GM18951 (cell line): ENCODE measurements at regions not wholly inside any gene's neighbourhood (a gene's known extent, or its start where the extent isn't known, plus 50 kb on each side); places are given as distances from the start of the nearest gene placed in this dataset.

Source experiments
- POLR2A ChIP-seq: IDR thresholded peaks from 4 replicates; pipeline ENCODE4 v1.6.1; 2011; ENCODE audit warnings: mild to moderate bottlenecking; ENCODE audit not compliant: insufficient read length, insufficient read depth; ENCODE audit errors: extremely low read depth
- in situ Hi-C: fragments of 300-500 bp; cut with MboI; formaldehyde crosslinking; loops from one replicate; pipeline ENCODE4 v1.12.0; 2022; ENCODE audit warnings: low sequenced_read_pairs, mixed read lengths, inconsistent platforms; ENCODE audit not compliant: unreplicated experiment

DNA sequence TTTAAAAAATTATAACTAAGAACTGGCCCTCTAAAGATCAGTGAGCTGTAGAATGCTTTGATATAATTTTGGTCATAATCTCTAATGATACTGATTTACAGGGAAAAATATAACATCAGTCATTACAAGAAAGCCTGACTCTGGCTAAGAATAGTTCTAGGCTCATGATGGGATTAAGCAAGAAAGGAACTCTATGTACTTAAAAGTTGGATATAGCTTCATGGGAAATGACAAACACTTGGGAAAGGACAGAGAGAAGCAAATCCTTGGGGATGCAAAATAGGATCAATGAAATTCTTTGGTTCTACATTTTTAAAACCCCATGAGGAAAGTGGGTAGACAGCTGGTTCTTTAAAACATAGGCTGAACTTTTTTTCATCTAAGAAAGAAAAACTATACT lies 472.7 kb upstream of the NR2F2 start:
- in situ Hi-C loops = no loop called here
- no peak for TF ChIP-seq POLR2A

DNA sequence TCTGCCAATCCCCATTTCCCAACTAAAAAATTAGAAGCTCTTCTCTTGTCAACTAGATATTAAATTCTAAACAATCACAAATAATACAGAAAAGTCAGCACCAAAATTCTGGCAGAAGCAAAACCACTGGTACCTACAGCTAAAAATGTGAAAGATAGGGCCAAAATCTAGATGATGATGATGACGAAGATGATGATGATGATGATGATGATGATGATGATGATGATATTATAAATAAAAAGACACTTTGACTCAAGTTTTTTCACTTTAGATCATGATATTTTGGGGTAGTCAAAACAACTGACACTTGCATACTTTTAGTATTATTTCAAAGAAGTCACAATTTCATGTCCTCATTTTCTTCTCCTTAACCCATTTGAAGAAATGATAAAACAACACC lies 470.1 kb upstream of the NR2F2 start:
- in situ Hi-C loops = no loop called here

DNA sequence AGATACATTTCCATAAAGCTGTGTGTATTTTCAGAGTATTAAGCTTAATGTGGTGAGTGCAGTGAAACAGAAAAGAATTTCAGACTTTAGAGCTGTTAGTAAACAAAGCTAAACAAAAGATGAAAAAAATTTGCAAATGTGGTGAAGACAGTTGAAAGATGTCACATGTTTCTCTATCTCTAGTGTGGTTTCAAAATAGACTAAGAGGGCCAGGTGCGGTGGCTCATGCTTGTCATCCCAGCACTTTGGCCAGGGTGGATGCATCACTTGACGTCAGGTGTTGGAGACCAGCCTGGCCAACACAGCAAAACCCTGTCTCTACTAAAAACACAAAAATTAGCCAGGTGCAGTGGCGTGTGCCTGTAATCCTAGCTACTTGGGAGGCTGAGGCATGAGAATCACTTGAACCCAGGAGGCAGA lies 466.0 kb upstream of the NR2F2 start:
- in situ Hi-C loops = no loop called here
- TF ChIP-seq POLR2A = no peak

More for the DNA sequence above, 470.1 kb upstream of the NR2F2 start:
- no peak for TF ChIP-seq POLR2A

DNA sequence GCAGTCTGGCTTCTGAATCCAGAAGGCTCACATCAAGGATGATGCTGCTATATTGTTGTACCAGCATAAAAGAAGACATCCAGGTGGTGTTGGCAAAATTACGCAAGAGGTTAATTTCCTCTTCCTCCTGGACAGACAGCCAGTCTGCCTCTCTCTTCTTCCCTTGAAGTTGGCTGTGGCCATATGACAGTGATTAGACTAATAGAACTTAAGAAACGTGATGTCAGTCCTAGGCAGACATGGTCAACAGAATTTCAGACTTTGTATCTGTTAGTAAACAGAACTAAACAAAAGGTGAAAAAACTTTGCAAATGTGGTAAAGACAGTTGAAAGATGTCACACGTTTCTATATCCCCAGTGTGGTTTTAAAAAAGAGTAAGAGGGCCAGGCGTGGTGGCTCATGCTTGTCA lies 465.2 kb upstream of the NR2F2 start:
- in situ Hi-C loops = no loop called here
- no peak for TF ChIP-seq POLR2A

DNA sequence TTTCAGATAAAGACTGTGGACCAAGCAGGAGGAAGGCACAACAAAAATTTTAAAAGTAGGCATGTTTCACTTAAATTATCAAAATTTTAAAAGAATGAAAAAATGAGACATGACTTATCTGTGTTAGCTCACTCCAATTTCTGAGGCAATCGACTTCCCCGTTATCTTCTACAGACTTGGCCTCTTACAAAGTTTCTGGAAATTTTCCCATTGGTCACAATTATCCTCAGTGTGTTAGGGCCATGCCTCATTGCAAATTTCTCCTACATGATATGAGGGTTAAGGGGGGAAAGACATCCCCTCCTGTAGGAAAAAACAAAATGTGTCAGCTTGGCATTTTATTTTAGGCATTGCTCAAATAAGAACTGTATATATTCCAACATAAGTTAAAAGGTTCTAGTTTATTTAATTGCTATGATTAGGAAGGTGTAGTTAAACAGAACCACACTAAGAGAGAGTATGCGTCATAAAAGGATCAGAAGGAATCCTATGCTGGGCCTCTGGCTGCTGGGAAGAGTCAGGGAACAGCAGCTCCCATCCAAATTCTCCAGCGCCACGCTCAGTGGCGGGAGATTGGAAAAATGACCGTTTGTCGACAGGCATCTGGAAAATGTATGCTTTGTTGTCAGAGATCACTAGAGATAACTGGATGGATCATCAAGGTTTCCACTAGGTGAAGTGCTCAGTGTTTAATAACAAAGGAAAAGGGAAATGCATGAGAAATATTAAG lies 463.6 kb upstream of the NR2F2 start:
- in situ Hi-C loops = no loop called here
- no peak for TF ChIP-seq POLR2A

DNA sequence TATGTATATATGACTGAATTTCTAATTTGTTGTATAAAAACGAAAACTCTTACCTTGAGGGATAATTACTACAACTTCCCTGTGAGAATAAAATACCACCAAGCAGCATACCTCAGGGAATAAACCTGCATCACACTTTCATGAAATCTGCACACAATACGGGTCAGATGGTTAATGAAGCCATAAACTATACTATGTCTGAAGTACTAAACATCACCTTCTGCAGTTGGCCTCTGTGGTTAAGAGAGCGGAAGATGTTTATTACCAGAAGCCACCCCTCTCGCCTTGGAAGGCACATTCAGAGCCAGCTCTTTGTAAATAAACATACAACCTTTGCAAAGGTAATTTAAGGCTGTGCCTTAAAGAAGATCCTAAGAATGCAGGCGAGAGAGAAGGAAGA lies 462.1 kb upstream of the NR2F2 start:
- no peak for TF ChIP-seq POLR2A
- in situ Hi-C loops = no loop called here

DNA sequence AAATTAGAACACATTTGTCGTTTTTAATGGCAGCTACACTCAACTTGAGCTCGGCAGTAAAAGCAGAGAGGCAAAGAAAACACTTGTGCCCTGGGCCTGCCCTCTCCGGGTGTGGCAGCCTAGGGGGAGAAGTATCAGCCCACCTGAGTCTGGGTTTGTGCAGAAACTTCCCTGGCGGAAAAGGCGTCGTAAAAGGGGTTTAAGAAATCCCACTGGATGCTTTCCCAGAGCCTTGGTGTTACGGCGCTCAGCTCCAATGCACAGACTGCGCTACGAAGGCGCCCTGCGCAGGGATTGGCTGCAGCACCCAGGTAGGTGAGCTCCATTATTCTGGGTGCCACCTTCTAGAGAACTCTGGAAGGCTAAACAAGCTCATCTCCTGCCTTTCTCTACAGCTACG lies 461.5 kb upstream of the NR2F2 start:
- in situ Hi-C loops = no loop called here
- no peak for TF ChIP-seq POLR2A

DNA sequence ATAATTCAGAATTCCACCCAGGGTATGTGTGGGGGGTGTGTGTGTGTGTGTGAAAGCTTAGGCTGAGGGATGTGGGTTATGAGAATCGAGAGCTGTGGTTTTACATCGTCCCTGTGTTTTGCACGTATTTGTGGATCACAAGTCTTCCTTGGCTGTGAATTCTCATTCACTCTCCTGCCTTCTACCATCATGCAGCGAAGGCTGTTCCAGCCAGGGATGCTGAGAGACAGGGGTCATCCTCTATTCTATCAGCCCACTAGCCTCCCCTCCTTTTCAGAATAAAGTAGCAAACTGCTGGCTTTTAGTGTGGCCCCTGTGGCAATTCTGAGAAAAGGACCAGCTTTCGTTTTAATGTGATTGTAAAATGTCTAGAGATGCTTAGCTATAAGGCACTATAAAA lies 460.6 kb upstream of the NR2F2 start:
- TF ChIP-seq POLR2A = no peak
- in situ Hi-C loops = no loop called here

DNA sequence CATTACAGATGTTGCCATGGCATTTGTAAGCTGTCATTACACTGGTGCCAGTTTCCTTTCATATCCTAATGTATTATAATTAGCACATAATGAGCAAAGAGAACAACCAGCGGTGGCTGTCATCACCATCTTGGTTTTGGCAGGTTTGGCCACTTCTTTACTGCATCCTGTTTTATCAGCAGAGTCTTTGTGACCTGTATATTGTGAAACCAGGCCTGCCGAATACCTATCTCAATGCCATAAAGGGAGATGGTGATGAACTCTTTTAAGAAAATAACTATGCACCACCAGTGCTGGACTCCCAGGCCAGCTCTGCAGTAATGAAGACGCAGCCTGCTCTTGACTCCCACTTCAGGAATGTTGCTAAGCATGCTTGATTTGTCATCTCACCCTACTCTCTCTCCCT lies 458.1 kb upstream of the NR2F2 start:
- TF ChIP-seq POLR2A = no peak
- in situ Hi-C loops = no loop called here

DNA sequence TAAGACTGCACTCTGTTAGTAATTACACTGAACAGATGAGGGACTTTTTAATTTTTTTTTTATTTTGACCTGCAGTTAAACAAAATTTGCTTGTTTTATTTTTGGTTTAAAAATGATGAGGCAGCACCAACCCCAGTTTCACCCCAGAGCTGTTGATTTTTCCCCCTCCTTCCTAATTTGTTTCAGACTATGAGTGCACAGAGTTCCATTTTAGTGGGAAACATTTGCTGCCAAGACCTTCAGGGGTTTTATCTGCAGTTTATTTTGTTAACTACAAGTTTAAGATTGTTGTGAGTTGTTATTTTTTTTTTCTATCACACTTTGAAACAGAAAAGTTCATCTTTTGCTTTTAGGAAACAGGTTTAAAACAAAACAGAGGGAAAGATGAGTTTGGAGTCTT lies 455.9 kb upstream of the NR2F2 start:
- no peak for TF ChIP-seq POLR2A
- in situ Hi-C loops = no loop called here

DNA sequence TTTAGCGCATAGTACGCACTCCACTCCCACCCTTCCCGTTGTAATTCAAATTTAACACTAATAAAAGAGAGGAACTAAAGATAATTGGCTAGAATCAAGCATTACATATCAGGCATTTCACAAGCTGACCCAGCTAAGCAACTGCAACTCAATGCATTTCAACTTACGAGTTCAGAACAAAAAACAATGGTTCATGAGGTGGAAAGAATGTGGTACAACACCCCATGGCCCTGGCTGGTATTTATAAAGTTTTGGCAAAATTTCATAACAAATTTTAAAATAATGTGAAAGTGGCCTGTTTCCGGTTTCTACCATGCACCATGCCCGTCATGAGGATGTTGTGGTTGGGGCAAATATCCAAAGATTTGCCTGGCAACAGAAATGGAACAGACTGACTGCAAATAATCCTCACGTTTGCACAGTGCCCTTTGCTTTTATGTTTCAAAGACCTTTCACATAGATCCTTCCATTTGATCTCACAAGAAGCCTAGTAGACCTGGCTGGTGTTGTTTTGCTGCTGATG lies 455.3 kb upstream of the NR2F2 start:
- TF ChIP-seq POLR2A = no peak
- in situ Hi-C loops = no loop called here

DNA sequence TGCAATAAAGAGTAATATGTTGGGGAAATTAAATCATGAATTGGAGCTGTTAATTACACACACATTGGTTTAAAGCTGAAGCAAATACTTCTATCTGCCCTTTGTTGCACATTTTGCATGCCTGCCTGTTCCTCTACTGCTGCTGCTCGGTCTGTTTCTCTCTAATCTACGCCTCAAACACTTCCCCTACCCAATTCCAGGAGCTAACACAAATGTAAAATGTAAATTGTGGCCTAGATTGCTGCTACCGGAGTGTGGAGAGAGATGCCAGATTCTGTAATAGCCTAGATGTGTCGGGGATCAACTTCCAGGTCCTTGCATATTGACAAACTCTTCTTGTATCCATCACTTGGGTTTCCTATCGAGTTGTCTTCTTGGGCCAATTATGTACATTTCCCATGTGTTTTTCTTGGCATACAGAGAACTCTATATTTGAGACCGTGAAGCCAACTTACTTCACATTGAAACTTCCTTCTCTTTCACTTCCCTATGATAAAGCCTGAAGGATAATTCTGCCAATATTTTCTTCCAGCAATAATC lies 450.4 kb upstream of the NR2F2 start:
- in situ Hi-C loops = no loop called here

DNA sequence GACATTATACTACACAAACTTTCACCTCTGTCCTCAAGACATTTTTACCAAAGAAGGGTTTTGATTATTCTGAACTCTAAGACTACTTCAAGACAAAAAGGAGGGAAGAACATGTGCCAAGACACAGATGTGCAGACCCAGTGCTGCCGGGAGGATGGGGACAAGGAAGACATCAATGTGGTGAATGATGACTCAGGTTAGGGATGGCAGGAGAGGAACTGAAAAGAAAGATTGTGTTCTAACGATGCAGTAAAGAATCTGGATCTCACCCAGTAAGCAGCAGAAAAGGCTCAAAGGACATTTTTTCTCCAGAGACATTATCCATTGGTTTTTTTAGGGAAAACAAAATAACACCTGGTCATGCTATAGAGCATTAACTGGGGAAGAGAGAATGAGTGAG lies 449.9 kb upstream of the NR2F2 start:
- in situ Hi-C loops = no loop called here
- TF ChIP-seq POLR2A = no peak

More for the DNA sequence above, 450.4 kb upstream of the NR2F2 start:
- TF ChIP-seq POLR2A = no peak

DNA sequence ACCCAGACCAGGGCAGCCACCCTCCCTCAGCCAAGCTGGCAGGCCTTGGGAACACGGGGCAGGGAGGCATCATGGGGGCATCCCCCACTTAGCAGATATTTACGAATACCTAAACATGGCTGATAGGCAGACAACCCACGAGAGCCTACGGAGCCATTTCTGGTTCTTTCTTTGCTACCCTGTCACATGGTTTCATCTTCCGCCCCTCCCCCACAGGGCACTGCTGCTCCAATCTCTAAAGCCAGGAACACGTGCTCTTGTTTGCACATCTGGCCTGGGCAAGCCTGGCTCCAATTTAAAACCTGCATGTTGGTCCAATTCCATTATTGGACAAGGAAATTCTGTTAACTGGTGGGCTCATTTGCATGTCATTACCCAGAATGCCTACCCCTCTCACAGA lies 447.4 kb upstream of the NR2F2 start:
- TF ChIP-seq POLR2A = no peak
- in situ Hi-C loops = no loop called here
